OCI-LY3 (cell line): ENCODE measurements at regions not wholly inside any gene's neighbourhood (a gene's known extent, or its start where the extent isn't known, plus 50 kb on each side); places are given as distances from the start of the nearest gene placed in this dataset.

ENCODE experiments used
- CTCF ChIP-seq: fragments of 200-600, 300-600 bp; sonication (generic); IDR thresholded peaks from 2 replicates; pipeline ENCODE4 v1.5.1; 2014; ENCODE audit warnings: antibody characterized with exemption, low read length, low read depth
- EZH2phosphoT487 ChIP-seq: fragments of 200-600 bp; shearing (Covaris generic); IDR thresholded peaks from 2 replicates; pipeline ENCODE4 v1.6.1; 2018; ENCODE audit warnings: antibody characterized with exemption, mixed run types, low read depth

- TF ChIP-seq CTCF = no peak
- no peak for TF ChIP-seq EZH2phosphoT487
Measured at GRCh38 chr13:74966275-74966674, 515.7 kb downstream of the TBC1D4 start.
